ENCODE measurements at regions not wholly inside any gene's neighbourhood (a gene's known extent, or its start where the extent isn't known, plus 50 kb on each side); places are given as distances from the start of the nearest gene placed in this dataset.

DNA sequence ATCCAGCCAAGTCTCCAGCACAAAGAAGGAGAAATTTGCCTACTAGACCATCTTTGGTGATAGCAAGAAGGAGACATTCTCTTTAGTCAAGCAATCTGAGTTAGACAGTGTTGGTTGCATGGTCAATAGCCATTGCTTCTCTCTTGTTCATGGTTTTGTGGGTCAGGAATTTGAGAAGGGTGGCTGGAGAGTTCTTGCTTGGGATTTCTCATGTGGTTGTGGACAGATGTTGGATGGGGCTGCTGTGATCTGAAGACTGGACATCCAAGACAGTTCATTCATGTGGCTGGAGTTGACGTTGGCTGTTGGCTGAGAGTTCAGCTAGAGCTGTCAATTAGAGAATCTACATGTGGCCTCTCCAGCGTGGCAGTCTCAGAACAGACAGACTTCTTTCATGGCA is 322.3 kb upstream of the PRDM1 start:
- no peak for TF ChIP-seq POLR2A (IDR thresholded peaks at IDR 0.05)
- TF ChIP-seq, protein P1, sequence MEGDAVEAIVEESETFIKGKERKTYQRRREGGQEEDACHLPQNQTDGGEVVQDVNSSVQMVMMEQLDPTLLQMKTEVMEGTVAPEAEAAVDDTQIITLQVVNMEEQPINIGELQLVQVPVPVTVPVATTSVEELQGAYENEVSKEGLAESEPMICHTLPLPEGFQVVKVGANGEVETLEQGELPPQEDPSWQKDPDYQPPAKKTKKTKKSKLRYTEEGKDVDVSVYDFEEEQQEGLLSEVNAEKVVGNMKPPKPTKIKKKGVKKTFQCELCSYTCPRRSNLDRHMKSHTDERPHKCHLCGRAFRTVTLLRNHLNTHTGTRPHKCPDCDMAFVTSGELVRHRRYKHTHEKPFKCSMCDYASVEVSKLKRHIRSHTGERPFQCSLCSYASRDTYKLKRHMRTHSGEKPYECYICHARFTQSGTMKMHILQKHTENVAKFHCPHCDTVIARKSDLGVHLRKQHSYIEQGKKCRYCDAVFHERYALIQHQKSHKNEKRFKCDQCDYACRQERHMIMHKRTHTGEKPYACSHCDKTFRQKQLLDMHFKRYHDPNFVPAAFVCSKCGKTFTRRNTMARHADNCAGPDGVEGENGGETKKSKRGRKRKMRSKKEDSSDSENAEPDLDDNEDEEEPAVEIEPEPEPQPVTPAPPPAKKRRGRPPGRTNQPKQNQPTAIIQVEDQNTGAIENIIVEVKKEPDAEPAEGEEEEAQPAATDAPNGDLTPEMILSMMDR (IDR thresholded peaks at IDR 0.05), result no peak

Data from body of pancreas (tissue), 4 donors.